Thyroid gland (tissue), 4 donors: ENCODE measurements at regions not wholly inside any gene's neighbourhood (a gene's known extent, or its start where the extent isn't known, plus 50 kb on each side); places are given as distances from the start of the nearest gene placed in this dataset.

Experiments used
- POLR2A ChIP-seq, 2 donors: fragments of 450-650 bp; IDR thresholded peaks; one replicate each; pipeline ENCODE4 v1.6.1; 2017; ENCODE audit warnings: antibody characterized with exemption in 2 of 2, mild to moderate bottlenecking in 2 of 2, moderate library complexity in 1 of 2
- TF ChIP-seq, protein P1 (sequence below), 6 experiments: fragments of 200-600 bp in 3 of 6; fragments of 450-650 bp in 3 of 6; sonication (generic) in 3 of 6; IDR thresholded peaks; one replicate each; pipeline ENCODE4 v1.5.1; 2016 to 2019; ENCODE audit warnings: antibody characterized with exemption in 6 of 6, mild to moderate bottlenecking in 2 of 6, inconsistent platforms in 1 of 6, moderate library complexity in 1 of 6

DNA sequence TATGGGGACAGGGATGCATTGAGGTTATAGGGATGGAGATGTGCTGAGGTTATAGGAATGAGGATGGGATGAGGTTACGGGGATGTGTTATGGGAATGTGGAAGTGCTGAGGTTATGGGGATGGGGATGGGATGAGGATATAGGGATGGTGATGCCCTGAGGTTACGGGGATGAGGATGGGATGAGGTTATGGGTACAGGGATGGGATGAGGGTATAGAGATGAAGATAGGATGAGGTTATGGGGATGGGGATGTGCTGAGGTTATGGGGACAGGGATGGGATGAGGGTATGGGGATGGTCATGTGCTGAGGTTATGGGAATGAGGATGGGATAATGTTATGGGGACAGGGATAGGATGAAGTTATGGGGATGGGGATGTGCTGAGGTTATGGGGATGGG lies 542.8 kb downstream of the CDH26 start:
- TF ChIP-seq, protein P1, sequence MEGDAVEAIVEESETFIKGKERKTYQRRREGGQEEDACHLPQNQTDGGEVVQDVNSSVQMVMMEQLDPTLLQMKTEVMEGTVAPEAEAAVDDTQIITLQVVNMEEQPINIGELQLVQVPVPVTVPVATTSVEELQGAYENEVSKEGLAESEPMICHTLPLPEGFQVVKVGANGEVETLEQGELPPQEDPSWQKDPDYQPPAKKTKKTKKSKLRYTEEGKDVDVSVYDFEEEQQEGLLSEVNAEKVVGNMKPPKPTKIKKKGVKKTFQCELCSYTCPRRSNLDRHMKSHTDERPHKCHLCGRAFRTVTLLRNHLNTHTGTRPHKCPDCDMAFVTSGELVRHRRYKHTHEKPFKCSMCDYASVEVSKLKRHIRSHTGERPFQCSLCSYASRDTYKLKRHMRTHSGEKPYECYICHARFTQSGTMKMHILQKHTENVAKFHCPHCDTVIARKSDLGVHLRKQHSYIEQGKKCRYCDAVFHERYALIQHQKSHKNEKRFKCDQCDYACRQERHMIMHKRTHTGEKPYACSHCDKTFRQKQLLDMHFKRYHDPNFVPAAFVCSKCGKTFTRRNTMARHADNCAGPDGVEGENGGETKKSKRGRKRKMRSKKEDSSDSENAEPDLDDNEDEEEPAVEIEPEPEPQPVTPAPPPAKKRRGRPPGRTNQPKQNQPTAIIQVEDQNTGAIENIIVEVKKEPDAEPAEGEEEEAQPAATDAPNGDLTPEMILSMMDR (IDR thresholded peaks at IDR 0.05): no peak
- no peak for TF ChIP-seq POLR2A (IDR thresholded peaks at IDR 0.05)
